ENCODE measurements at regions not wholly inside any gene's neighbourhood (a gene's known extent, or its start where the extent isn't known, plus 50 kb on each side); places are given as distances from the start of the nearest gene placed in this dataset.

DNA sequence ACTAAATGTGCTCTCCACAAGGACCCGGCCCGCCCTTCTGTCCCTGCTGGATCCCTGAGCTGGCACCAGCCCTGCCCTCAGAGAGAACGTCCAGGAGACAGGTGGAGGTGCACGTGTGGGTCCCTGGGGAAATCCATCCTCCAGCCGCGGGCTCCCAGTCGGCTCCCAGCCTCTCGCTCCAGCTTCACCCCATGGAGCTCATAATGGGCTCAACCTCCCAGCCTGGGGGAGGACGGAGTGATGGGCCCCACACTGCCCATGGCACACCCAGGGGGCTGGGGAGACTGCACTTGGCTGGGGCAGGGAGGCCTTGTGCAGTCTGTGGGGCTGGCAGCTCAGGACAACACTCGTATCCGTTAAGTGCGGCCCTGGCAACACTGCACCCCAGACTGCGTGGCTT is 250.5 kb downstream of the TMEM121 start:
- no peaks in the 10 kb centered on the region for H3K79me2 ChIP-seq (ENCODE audit: insufficient read depth)
- no peaks in the 10 kb centered on the region for H3K36me3 ChIP-seq (ENCODE audit: low read depth)
- no peak overlapping the region for H2AFZ ChIP-seq
- no peak for TF ChIP-seq EZH2 (IDR thresholded peaks at IDR 0.05; ENCODE audit: insufficient read depth, poor library complexity, severe bottlenecking)
- no peak for TF ChIP-seq EZH2phosphoT487 (IDR thresholded peaks at IDR 0.05; ENCODE audit: insufficient read depth, low read depth)
- H3K9ac ChIP-seq: no peak overlapping the region
- H3K4me1 ChIP-seq (ENCODE audit: insufficient read depth): no peaks in the 10 kb centered on the region
- no peak for DNase-seq
- H3K4me3 ChIP-seq: no peak overlapping the region
- WGBS, 2 experiments (ENCODE audit: low coverage in 1 of 2, low lambda C conversion rate in 2 of 2, missing lambda C conversion rate in 2 of 2): 39 to 40% methylated on average over 12 to 13 of the region's 13 CpGs
- H3K9me2 ChIP-seq (ENCODE audit: insufficient read depth): no peaks in the 10 kb centered on the region
- in situ Hi-C loops (cut with MboI): no loop called here
- no peaks in the 10 kb centered on the region for H3K27me3 ChIP-seq (replicated peaks; ENCODE audit: insufficient read depth)
- no peaks in the 10 kb centered on the region for H4K20me1 ChIP-seq (ENCODE audit: insufficient read depth)
- H3K9me3 ChIP-seq (ENCODE audit: low read depth): peaks cover 8% of the 10 kb centered on the region
- no peak overlapping the region for H3K27ac ChIP-seq
- H3K4me2 ChIP-seq (ENCODE audit: unreplicated experiment): no peak overlapping the region
- no peaks in the 10 kb centered on the region for H3F3A ChIP-seq (ENCODE audit: insufficient read depth)

DNA sequence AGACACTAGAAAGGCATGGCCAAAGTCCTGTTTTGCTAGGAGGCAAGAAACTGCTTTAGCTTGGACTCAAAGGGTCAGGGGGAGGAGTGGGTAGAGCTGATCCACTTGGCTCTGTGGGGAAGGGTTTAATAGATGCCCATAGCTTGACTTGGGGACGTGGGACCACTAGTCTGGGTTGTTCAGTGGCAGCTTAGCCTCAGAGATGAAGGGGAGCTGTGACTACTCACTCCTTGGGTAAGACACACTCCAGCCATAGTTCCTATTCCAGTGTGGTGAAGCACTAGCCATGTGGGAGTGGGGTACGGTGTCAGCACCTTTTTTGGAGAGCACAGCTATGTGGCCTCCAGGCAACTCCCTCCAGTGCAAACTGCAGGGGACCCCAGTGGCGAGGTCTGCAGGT is 257.3 kb downstream of the TMEM121 start:
- H3K4me3 ChIP-seq: no peak overlapping the region
- TF ChIP-seq EZH2phosphoT487 (IDR thresholded peaks at IDR 0.05; ENCODE audit: insufficient read depth, low read depth) (no peak), EZH2 (IDR thresholded peaks at IDR 0.05; ENCODE audit: insufficient read depth, poor library complexity, severe bottlenecking) (no peak)
- no peaks in the 10 kb centered on the region for H4K20me1 ChIP-seq (ENCODE audit: insufficient read depth)
- no peaks in the 10 kb centered on the region for H3K79me2 ChIP-seq (ENCODE audit: insufficient read depth)
- H3K27ac ChIP-seq: no peak overlapping the region
- no peak overlapping the region for H2AFZ ChIP-seq
- in situ Hi-C loops (cut with MboI): no loop called here
- H3K4me1 ChIP-seq (ENCODE audit: insufficient read depth): no peaks in the 10 kb centered on the region
- no peaks in the 10 kb centered on the region for H3K27me3 ChIP-seq (replicated peaks; ENCODE audit: insufficient read depth)
- peaks cover 8% of the 10 kb centered on the region for H3K9me3 ChIP-seq (ENCODE audit: low read depth)
- H3K36me3 ChIP-seq (ENCODE audit: low read depth): no peaks in the 10 kb centered on the region
- no peaks in the 10 kb centered on the region for H3K9me2 ChIP-seq (ENCODE audit: insufficient read depth)
- 17 to 21% methylated on average over 3 of the region's 3 CpGs for WGBS, 2 experiments (ENCODE audit: low coverage in 1 of 2, low lambda C conversion rate in 2 of 2, missing lambda C conversion rate in 2 of 2)
- H3K9ac ChIP-seq: no peak overlapping the region
- no peak for DNase-seq
- no peak overlapping the region for H3K4me2 ChIP-seq (ENCODE audit: unreplicated experiment)
- H3F3A ChIP-seq (ENCODE audit: insufficient read depth): no peaks in the 10 kb centered on the region

DNA sequence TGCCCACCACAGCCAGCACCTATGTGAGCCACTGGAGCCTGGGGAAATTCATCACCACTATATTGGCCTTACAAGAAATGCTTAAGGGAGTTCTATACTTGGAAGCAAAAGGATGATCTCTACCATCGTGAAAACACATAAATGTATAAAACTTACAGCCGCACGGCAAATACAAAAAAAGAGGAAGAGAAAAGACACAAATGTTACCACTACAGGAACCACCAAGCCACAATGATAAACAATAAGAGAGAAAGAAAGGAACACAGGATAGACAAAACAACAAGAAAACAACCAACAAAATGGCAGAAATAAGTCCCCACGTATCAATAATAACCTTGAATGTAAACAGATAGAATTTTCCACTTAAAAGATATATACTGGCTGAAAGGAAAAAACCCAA is 267.5 kb downstream of the TMEM121 start:
- H3K4me1 ChIP-seq (ENCODE audit: insufficient read depth): no peaks in the 10 kb centered on the region
- H3K36me3 ChIP-seq (ENCODE audit: low read depth): no peaks in the 10 kb centered on the region
- TF ChIP-seq EZH2phosphoT487 (IDR thresholded peaks at IDR 0.05; ENCODE audit: insufficient read depth, low read depth) (no peak), EZH2 (IDR thresholded peaks at IDR 0.05; ENCODE audit: insufficient read depth, poor library complexity, severe bottlenecking) (no peak)
- no peak overlapping the region for H3K4me2 ChIP-seq (ENCODE audit: unreplicated experiment)
- no peaks in the 10 kb centered on the region for H3K27me3 ChIP-seq (replicated peaks; ENCODE audit: insufficient read depth)
- H3K4me3 ChIP-seq: no peak overlapping the region
- no peak overlapping the region for H3K9ac ChIP-seq
- in situ Hi-C loops (cut with MboI): no loop called here
- H2AFZ ChIP-seq: no peak overlapping the region
- H3K27ac ChIP-seq: no peak overlapping the region
- no peaks in the 10 kb centered on the region for H3K79me2 ChIP-seq (ENCODE audit: insufficient read depth)
- no peaks in the 10 kb centered on the region for H3F3A ChIP-seq (ENCODE audit: insufficient read depth)
- 51 to 55% methylated on average over 4 of the region's 4 CpGs for WGBS, 2 experiments (ENCODE audit: low coverage in 1 of 2, low lambda C conversion rate in 2 of 2, missing lambda C conversion rate in 2 of 2)
- H3K9me3 ChIP-seq (ENCODE audit: low read depth): no peaks in the 10 kb centered on the region
- no peaks in the 10 kb centered on the region for H3K9me2 ChIP-seq (ENCODE audit: insufficient read depth)
- no peaks in the 10 kb centered on the region for H4K20me1 ChIP-seq (ENCODE audit: insufficient read depth)
- no peak for DNase-seq

DNA sequence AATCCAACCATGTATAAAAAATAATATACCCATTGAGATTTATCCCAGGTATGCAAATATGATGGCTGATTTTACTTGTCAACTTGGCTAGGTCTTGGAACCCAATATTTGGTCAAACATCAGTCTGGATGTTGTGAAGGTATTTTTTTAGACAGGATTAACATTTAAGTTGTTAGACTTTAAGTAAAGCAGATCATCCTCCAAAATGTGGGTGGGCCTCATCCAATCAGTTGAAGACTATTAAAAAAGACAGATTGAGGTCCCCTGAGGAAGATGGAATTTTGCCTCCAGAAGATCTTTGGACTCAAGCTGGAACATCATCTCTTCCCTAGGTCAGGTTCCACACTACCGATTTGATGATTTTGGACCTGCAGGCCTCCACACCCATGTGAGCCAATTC is 271.2 kb downstream of the TMEM121 start:
- Histone ChIP-seq H3K79me2 (ENCODE audit: insufficient read depth) (no peaks in the 10 kb centered on the region), H3K27ac (no peak overlapping the region), H4K20me1 (ENCODE audit: insufficient read depth) (no peaks in the 10 kb centered on the region), H3K27me3 (replicated peaks; ENCODE audit: insufficient read depth) (no peaks in the 10 kb centered on the region), H3F3A (ENCODE audit: insufficient read depth) (no peaks in the 10 kb centered on the region), H3K9me2 (ENCODE audit: insufficient read depth) (no peaks in the 10 kb centered on the region), H2AFZ (no peak overlapping the region), H3K36me3 (ENCODE audit: low read depth) (no peaks in the 10 kb centered on the region), H3K4me3 (no peak overlapping the region), H3K4me1 (ENCODE audit: insufficient read depth) (no peaks in the 10 kb centered on the region), H3K4me2 (ENCODE audit: unreplicated experiment) (no peak overlapping the region), H3K9ac (no peak overlapping the region), H3K9me3 (ENCODE audit: low read depth) (no peaks in the 10 kb centered on the region)
- in situ Hi-C loops (cut with MboI): no loop called here
- WGBS, 2 experiments (ENCODE audit: low coverage in 1 of 2, low lambda C conversion rate in 2 of 2, missing lambda C conversion rate in 2 of 2): 8 to 38% methylated on average over 1 of the region's 1 CpG
- TF ChIP-seq EZH2 (IDR thresholded peaks at IDR 0.05; ENCODE audit: insufficient read depth, poor library complexity, severe bottlenecking) (no peak), EZH2phosphoT487 (IDR thresholded peaks at IDR 0.05; ENCODE audit: insufficient read depth, low read depth) (no peak)
- DNase-seq: no peak

DNA sequence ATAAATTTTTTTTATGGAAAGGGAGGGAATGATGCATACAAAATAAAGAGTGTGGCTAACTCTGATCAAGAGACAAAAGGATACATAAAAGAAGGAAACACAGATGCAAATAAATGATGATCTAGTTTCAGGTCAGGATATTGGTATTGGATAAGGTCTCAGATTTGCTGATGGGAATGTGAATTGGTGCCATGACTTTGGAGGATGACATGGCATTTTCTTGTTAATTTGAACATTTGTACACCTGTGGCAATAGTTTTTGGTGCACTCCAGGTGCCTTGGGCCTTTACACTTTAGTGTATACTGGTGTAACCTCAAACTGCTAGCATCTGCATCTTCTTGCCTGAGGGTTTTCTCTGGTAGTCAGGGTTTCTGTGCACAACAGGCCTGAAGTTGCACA is 279.3 kb downstream of the TMEM121 start:
- Histone ChIP-seq H2AFZ (no peak overlapping the region), H3K79me2 (ENCODE audit: insufficient read depth) (no peaks in the 10 kb centered on the region), H3K4me3 (no peak overlapping the region), H4K20me1 (ENCODE audit: insufficient read depth) (no peaks in the 10 kb centered on the region), H3K9me3 (ENCODE audit: low read depth) (no peaks in the 10 kb centered on the region), H3K4me1 (ENCODE audit: insufficient read depth) (no peaks in the 10 kb centered on the region), H3K27me3 (replicated peaks; ENCODE audit: insufficient read depth) (no peaks in the 10 kb centered on the region), H3K9me2 (ENCODE audit: insufficient read depth) (no peaks in the 10 kb centered on the region), H3K9ac (no peak overlapping the region), H3F3A (ENCODE audit: insufficient read depth) (no peaks in the 10 kb centered on the region), H3K36me3 (ENCODE audit: low read depth) (no peaks in the 10 kb centered on the region), H3K27ac (no peak overlapping the region), H3K4me2 (ENCODE audit: unreplicated experiment) (no peak overlapping the region)
- no peak for DNase-seq
- no peak for TF ChIP-seq EZH2 (IDR thresholded peaks at IDR 0.05; ENCODE audit: insufficient read depth, poor library complexity, severe bottlenecking)
- no peak for TF ChIP-seq EZH2phosphoT487 (IDR thresholded peaks at IDR 0.05; ENCODE audit: insufficient read depth, low read depth)
- in situ Hi-C loops (cut with MboI): no loop called here
